Right lobe of liver (tissue), 4 donors: ENCODE measurements at regions not wholly inside any gene's neighbourhood (a gene's known extent, or its start where the extent isn't known, plus 50 kb on each side); places are given as distances from the start of the nearest gene placed in this dataset.

Experiments
- POLR2A ChIP-seq: fragments of 450-650 bp; IDR thresholded peaks from one replicate; pipeline ENCODE4 v1.6.1; 2017; ENCODE audit warnings: antibody characterized with exemption, mild to moderate bottlenecking
- TF ChIP-seq, protein P1 (sequence below), 4 donors: fragments of 200-600 bp in 3 of 4; fragments of 450-650 bp in 1 of 4; IDR thresholded peaks; one replicate each; pipeline versions ENCODE4 v1.5.1 to v1.8.0; 2016 to 2022; ENCODE audit warnings: antibody characterized with exemption in 4 of 4, mild to moderate bottlenecking in 2 of 4
- donor health status: DM: no; HTN: no; CAD: no.
- donor health status: DM: no; HTN: no; CAD: no.
- donor health status: DM: no; HTN: yes; CAD: no.

GRCh38 chr1:60504206-60504840, 430.8 kb upstream of the C1orf87 start:
- TF ChIP-seq POLR2A: no peak
- TF ChIP-seq, protein P1, sequence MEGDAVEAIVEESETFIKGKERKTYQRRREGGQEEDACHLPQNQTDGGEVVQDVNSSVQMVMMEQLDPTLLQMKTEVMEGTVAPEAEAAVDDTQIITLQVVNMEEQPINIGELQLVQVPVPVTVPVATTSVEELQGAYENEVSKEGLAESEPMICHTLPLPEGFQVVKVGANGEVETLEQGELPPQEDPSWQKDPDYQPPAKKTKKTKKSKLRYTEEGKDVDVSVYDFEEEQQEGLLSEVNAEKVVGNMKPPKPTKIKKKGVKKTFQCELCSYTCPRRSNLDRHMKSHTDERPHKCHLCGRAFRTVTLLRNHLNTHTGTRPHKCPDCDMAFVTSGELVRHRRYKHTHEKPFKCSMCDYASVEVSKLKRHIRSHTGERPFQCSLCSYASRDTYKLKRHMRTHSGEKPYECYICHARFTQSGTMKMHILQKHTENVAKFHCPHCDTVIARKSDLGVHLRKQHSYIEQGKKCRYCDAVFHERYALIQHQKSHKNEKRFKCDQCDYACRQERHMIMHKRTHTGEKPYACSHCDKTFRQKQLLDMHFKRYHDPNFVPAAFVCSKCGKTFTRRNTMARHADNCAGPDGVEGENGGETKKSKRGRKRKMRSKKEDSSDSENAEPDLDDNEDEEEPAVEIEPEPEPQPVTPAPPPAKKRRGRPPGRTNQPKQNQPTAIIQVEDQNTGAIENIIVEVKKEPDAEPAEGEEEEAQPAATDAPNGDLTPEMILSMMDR (IDR thresholded peaks at IDR 0.05): no peak
